Endothelial cell of umbilical vein (primary cell): ENCODE measurements at regions not wholly inside any gene's neighbourhood (a gene's known extent, or its start where the extent isn't known, plus 50 kb on each side); places are given as distances from the start of the nearest gene placed in this dataset.

ENCODE experiments used
- BruUV-seq: library from RNA; stranded (reverse); fragments of 400-500 nt; replicated peaks from 2 replicates; lab custom pipeline; 2021; lab: Mats Ljungman, UMichigan
- CTCF ChIA-PET: fragments of 300-600, 350-600 bp; sonication (Branson Sonifier 250); formaldehyde crosslinking; loops from one replicate; lab custom pipeline; 2021; ENCODE audit warnings: antibody characterized with exemption, inconsistent platforms; lab: Charles Lee
- POLR2A ChIA-PET: fragments of 300-600, 350-600 bp; sonication (Branson Sonifier 250); formaldehyde crosslinking; loops from one replicate; lab custom pipeline; 2021; ENCODE audit warnings: antibody characterized with exemption, inconsistent platforms; lab: Charles Lee
- DNase-seq: peaks from one replicate; pipeline ENCODE4 v3.0.0-alpha.2; 2011; ENCODE audit warnings: low read depth, low spot score
- FAIRE-seq: peaks from 2 replicates; lab custom pipeline; 2011; peaks lifted over from hg19 to GRCh38; lab: Jason Lieb, UNC
- H2AFZ ChIP-seq: 2 replicates; pipeline ENCODE4 v1.6.0; 2012; ENCODE audit warnings: low read depth, low read length, control low read depth, inconsistent platforms
- H3K27ac ChIP-seq: 2 replicates; pipeline ENCODE4 v1.5.1; 2011; ENCODE audit warnings: low read depth, mild to moderate bottlenecking, control low read depth, low read length, moderate library complexity; ENCODE audit not compliant: insufficient read depth
- H3K27me3 ChIP-seq, 2 experiments: 2 replicates each; pipeline versions ENCODE4 v1.6.0 to v1.6.1; 2011; ENCODE audit warnings: low read length in 2 of 2, mixed read lengths in 1 of 2; ENCODE audit not compliant: control insufficient read depth in 2 of 2, insufficient read depth in 2 of 2
- H3K36me3 ChIP-seq, 2 experiments: 2 replicates in 1 of 2; 3 replicates in 1 of 2; pipeline ENCODE4 v1.5.1; 2011; ENCODE audit warnings: low read length in 2 of 2, mild to moderate bottlenecking in 1 of 2, moderate library complexity in 1 of 2; ENCODE audit not compliant: control insufficient read depth in 2 of 2, insufficient read depth in 2 of 2; ENCODE audit errors: extremely low read depth in 1 of 2
- H3K4me1 ChIP-seq: 3 replicates; pipeline ENCODE4 v1.5.1; 2011; ENCODE audit warnings: mild to moderate bottlenecking, low read length; ENCODE audit not compliant: control insufficient read depth, insufficient read depth; ENCODE audit errors: extremely low read depth
- H3K4me2 ChIP-seq: 2 replicates; pipeline ENCODE4 v1.6.1; 2011; ENCODE audit warnings: low read length, control low read depth, mixed read lengths; ENCODE audit not compliant: insufficient read depth
- H3K4me3 ChIP-seq, 3 experiments: fragments of 200-600 bp in 1 of 3; sonication (generic), shearing (Covaris generic) in 1 of 3; replicated peaks in 1 of 3; 2 replicates each; pipeline ENCODE4 v1.5.1; 2011 to 2016; ENCODE audit warnings: control low read depth in 3 of 3, low read length in 3 of 3, mild to moderate bottlenecking in 2 of 3, inconsistent platforms in 1 of 3, low read depth in 1 of 3, moderate library complexity in 1 of 3; ENCODE audit not compliant: insufficient read depth in 1 of 3
- H3K79me2 ChIP-seq: 2 replicates; pipeline ENCODE4 v1.6.0; 2012; ENCODE audit warnings: low read length, inconsistent platforms; ENCODE audit not compliant: control insufficient read depth, insufficient read depth
- H3K9ac ChIP-seq: replicated peaks from 2 replicates; pipeline ENCODE3; 2011; ENCODE audit warnings: low read length, control low read depth; ENCODE audit not compliant: insufficient read depth; ENCODE audit errors: extremely low read depth
- H3K9me1 ChIP-seq: replicated peaks from 3 replicates; pipeline ENCODE4 v1.6.0; 2011; ENCODE audit warnings: mild to moderate bottlenecking, low read length; ENCODE audit not compliant: control insufficient read depth, insufficient read depth; ENCODE audit errors: extremely low read depth
- H3K9me3 ChIP-seq: replicated peaks from 2 replicates; pipeline ENCODE4 v1.5.1; 2012; ENCODE audit warnings: low read length, inconsistent platforms; ENCODE audit not compliant: control insufficient read depth, insufficient read depth
- H4K20me1 ChIP-seq: replicated peaks from 2 replicates; pipeline ENCODE3; 2011; ENCODE audit warnings: mild to moderate bottlenecking, low read length; ENCODE audit not compliant: control insufficient read depth, insufficient read depth; ENCODE audit errors: extremely low read depth
- EZH2 ChIP-seq: IDR thresholded peaks from 2 replicates; pipeline ENCODE4 v1.6.1; 2012; ENCODE audit warnings: borderline replicate concordance, low read depth, mild to moderate bottlenecking, moderate library complexity, low read length, inconsistent platforms; ENCODE audit not compliant: severe bottlenecking
- GATA2 ChIP-seq: IDR thresholded peaks from 2 replicates; pipeline ENCODE4 v1.7.0; 2011; ENCODE audit warnings: low read depth, mild to moderate bottlenecking, moderate library complexity, mixed read lengths, low read length; ENCODE audit not compliant: insufficient read length, insufficient read depth
- JUN ChIP-seq: IDR thresholded peaks from 2 replicates; pipeline ENCODE4 v1.6.1; 2011; ENCODE audit warnings: borderline replicate concordance, low read depth; ENCODE audit not compliant: insufficient read length, insufficient read depth
- POLR2A ChIP-seq: IDR thresholded peaks from 2 replicates; pipeline ENCODE4 v1.6.1; 2012; ENCODE audit warnings: low read depth, mild to moderate bottlenecking, control low read depth, low read length
- dilution Hi-C: fragments of 300-500 bp; cut with MboI; formaldehyde crosslinking; loops from one replicate; pipeline ENCODE4 v1.15.0; 2019; ENCODE audit warnings: low sequenced_read_pairs; ENCODE audit not compliant: extremely low pct_ligation_motif_present
- intact Hi-C: fragments of 100-400 bp; cut with micrococcal nuclease; formaldehyde crosslinking; loops from one replicate; pipeline ENCODE4 v1.10.0; 2022
- TF ChIP-seq, protein P1 (sequence below), 2 donors: IDR thresholded peaks; 1 replicate in 1 of 2; 2 replicates in 1 of 2; pipeline ENCODE4 v1.5.1; 2011; ENCODE audit warnings: low read length in 2 of 2, mild to moderate bottlenecking in 2 of 2, moderate library complexity in 2 of 2, control low read depth in 1 of 2, inconsistent platforms in 1 of 2, low read depth in 1 of 2; ENCODE audit not compliant: insufficient read depth in 1 of 2; ENCODE audit errors: extremely low read depth in 1 of 2

DNA sequence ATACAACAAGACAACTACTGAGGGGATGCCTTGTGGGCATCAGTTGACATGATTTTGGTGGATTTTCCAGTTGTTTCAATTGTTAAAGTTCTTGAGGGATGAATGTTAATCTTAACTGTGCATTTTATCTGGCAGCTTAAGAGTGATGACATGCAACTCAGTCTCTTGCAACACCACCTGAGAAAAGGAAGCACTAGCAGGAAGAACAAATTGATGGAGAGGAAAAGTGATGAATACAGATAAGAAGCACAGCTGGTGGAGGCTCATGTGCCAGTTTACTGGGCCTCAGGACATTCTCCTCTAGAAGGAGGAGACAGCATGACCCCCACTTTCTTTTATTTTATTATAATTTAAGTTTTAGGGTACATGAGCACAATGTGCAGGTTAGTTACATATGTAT, 341.3 kb upstream of the RBMY1B start:
- H3K9ac ChIP-seq = no peak overlapping the region
- no peaks in the 10 kb centered on the region for H4K20me1 ChIP-seq
- H3K9me1 ChIP-seq = no peaks in the 10 kb centered on the region
- no peaks in the 10 kb centered on the region for H3K79me2 ChIP-seq
- ChIA-PET CTCF (no interaction called here), POLR2A (no interaction called here)
- dilution Hi-C loops = no loop called here
- intact Hi-C loops = no loop called here
- H3K4me2 ChIP-seq = no peak overlapping the region
- no peaks in the 10 kb centered on the region for H3K4me1 ChIP-seq
- H3K27ac ChIP-seq = no peak overlapping the region
- no peak overlapping the region for H2AFZ ChIP-seq
- H3K9me3 ChIP-seq = no peaks in the 10 kb centered on the region
- no peak for FAIRE-seq
- no peak for TF ChIP-seq JUN
- no peak overlapping the region for H3K4me3 ChIP-seq
- DNase-seq = no peak
- BruUV-seq = no TSS peak
- no peaks in the 10 kb centered on the region for H3K27me3 ChIP-seq
- no peaks in the 10 kb centered on the region for H3K36me3 ChIP-seq

DNA sequence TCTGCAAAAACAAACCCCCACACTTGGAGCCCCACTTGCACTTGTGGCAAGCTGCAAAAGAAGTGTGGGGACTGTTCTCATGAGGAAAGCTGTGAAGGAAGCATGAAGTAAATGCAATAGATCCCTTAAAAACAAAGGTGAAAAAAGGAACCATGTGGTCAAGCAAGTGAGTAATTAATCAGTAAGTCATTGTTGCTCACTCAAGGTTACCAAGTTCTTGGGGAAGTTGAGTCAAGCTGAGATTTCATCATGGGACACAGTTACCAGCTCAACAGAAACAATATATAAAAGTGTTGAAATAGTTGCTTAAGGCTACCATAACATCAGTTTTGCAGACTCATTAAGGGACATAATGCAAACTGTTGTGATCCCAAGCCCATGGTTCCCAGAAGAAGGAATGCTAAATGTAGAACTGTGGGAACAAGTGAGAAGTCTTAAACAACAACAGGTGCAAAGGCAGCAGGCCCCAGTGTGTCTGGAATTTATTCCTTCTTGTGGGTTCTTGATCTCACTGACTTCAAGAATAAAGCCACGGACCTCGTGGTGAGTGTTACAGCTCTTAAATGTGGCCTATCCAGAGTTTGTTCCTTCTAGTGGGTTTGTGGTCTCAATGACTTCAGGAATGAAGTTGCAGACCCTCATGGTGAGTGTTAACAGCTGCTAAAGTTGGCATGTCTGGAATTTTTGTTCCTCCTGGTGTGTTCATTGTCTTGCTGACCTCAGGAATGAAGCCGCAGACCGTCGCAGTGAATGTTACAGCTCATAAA, 336.3 kb upstream of the RBMY1B start:
- DNase-seq (no peak), FAIRE-seq (no peak)
- intact Hi-C loops = no loop called here
- Histone ChIP-seq H3K4me1 (no peaks in the 10 kb centered on the region), H3K27ac (no peak overlapping the region), H3K27me3 (no peaks in the 10 kb centered on the region), H3K4me3 (no peak overlapping the region), H3K79me2 (no peaks in the 10 kb centered on the region), H4K20me1 (no peaks in the 10 kb centered on the region), H3K9ac (no peak overlapping the region), H3K9me3 (no peaks in the 10 kb centered on the region), H3K36me3 (no peaks in the 10 kb centered on the region), H3K4me2 (no peak overlapping the region), H3K9me1 (no peaks in the 10 kb centered on the region), H2AFZ (no peak overlapping the region)
- POLR2A ChIA-PET = no interaction called here
- dilution Hi-C loops = no loop called here
- CTCF ChIA-PET = no interaction called here
- TF ChIP-seq GATA2 = no peak
- no peak for TF ChIP-seq POLR2A
- TF ChIP-seq, protein P1, sequence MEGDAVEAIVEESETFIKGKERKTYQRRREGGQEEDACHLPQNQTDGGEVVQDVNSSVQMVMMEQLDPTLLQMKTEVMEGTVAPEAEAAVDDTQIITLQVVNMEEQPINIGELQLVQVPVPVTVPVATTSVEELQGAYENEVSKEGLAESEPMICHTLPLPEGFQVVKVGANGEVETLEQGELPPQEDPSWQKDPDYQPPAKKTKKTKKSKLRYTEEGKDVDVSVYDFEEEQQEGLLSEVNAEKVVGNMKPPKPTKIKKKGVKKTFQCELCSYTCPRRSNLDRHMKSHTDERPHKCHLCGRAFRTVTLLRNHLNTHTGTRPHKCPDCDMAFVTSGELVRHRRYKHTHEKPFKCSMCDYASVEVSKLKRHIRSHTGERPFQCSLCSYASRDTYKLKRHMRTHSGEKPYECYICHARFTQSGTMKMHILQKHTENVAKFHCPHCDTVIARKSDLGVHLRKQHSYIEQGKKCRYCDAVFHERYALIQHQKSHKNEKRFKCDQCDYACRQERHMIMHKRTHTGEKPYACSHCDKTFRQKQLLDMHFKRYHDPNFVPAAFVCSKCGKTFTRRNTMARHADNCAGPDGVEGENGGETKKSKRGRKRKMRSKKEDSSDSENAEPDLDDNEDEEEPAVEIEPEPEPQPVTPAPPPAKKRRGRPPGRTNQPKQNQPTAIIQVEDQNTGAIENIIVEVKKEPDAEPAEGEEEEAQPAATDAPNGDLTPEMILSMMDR (IDR thresholded peaks at IDR 0.05; ENCODE audit: extremely low read depth in 1 of 2, insufficient read depth in 1 of 2, low read depth in 1 of 2, low read length in 2 of 2) = no peak
- no peak for TF ChIP-seq EZH2
- BruUV-seq = no TSS peak
